ENCODE measurements at regions not wholly inside any gene's neighbourhood (a gene's known extent, or its start where the extent isn't known, plus 50 kb on each side); places are given as distances from the start of the nearest gene placed in this dataset.

GRCh38 chrX:6640727-6641126 lies 105.8 kb upstream of the VCX3A start:
- no peak for DNase-seq (ENCODE audit: low spot score in 2 of 2)
- no peaks in the 10 kb centered on the region for H3K4me1 ChIP-seq
- intact Hi-C loops (cut with DNase I; ENCODE audit: low total_unique reads), result no loop called here
- no peak for TF ChIP-seq POLR2AphosphoS5 (IDR thresholded peaks at IDR 0.05)
- TF ChIP-seq POLR2A (IDR thresholded peaks at IDR 0.05), result no peak
- no peak for TF ChIP-seq CTCF (IDR thresholded peaks at IDR 0.05)
- H3K27ac ChIP-seq, result no peak overlapping the region
- no peaks in the 10 kb centered on the region for H3K36me3 ChIP-seq
- no peak overlapping the region for H3K4me3 ChIP-seq
- H3K27me3 ChIP-seq, result no peaks in the 10 kb centered on the region
- H3K9me3 ChIP-seq, result peaks cover 3 to 11% of the 10 kb centered on the region in 2 donors

GRCh38 chrX:6614506-6614905 lies 79.6 kb upstream of the VCX3A start:
- H3K27me3 ChIP-seq, result no peaks in the 10 kb centered on the region

GRCh38 chrX:6599230-6599860 lies 64.4 kb upstream of the VCX3A start:
- DNase-seq (ENCODE audit: low spot score in 2 of 2), result no peak
- no peaks in the 10 kb centered on the region for H3K27me3 ChIP-seq
- no peak overlapping the region for H3K27ac ChIP-seq
- H3K36me3 ChIP-seq, result no peaks in the 10 kb centered on the region
- H3K9me3 ChIP-seq, result peaks cover 0 to 15% of the 10 kb centered on the region in 2 donors
- H3K4me3 ChIP-seq, result no peak overlapping the region
- TF ChIP-seq POLR2A (IDR thresholded peaks at IDR 0.05) (no peak), CTCF (IDR thresholded peaks at IDR 0.05) (no peak), POLR2AphosphoS5 (IDR thresholded peaks at IDR 0.05) (no peak)
- intact Hi-C loops (cut with DNase I; ENCODE audit: low total_unique reads), result no loop called here
- H3K4me1 ChIP-seq, result no peaks in the 10 kb centered on the region

More at GRCh38 chrX:6614506-6614905, 79.6 kb upstream of the VCX3A start:
- peaks cover 0 to 7% of the 10 kb centered on the region in 2 donors for H3K9me3 ChIP-seq
- H3K27ac ChIP-seq, result no peak overlapping the region
- no peaks in the 10 kb centered on the region for H3K4me1 ChIP-seq
- H3K36me3 ChIP-seq, result no peaks in the 10 kb centered on the region
- intact Hi-C loops (cut with DNase I; ENCODE audit: low total_unique reads), result no loop called here
- no peak overlapping the region for H3K4me3 ChIP-seq
- TF ChIP-seq CTCF (IDR thresholded peaks at IDR 0.05) (no peak), POLR2A (IDR thresholded peaks at IDR 0.05) (no peak), POLR2AphosphoS5 (IDR thresholded peaks at IDR 0.05) (no peak)
- no peak for DNase-seq (ENCODE audit: low spot score in 2 of 2)
